ENCODE measurements at regions not wholly inside any gene's neighbourhood (a gene's known extent, or its start where the extent isn't known, plus 50 kb on each side); places are given as distances from the start of the nearest gene placed in this dataset.
"Not testable (repeated sequence)": the region's sequence is repeated elsewhere in the genome, so short reads cannot be mapped to it uniquely, and the experiment has no call there.

- POLR2A ChIA-PET (ENCODE audit: low non-redundant PET), result no interaction called here
- CTCF ChIA-PET, result interaction anchor here (0.7 kb wide), 1 partner anchor 11 kb away, joined by 3 read pairs; no protein-coding TSS in a partner anchor
Observed at GRCh38 chr13:86313421-86313820, 514.2 kb upstream of the SLITRK6 start.

GRCh38 chr13:86318450-86318849 is 519.2 kb upstream of the SLITRK6 start:
- TF ChIP-seq CTCF (conservative IDR thresholded peaks at IDR 0.05; ENCODE audit: low read depth), result no peak
- POLR2A ChIA-PET (ENCODE audit: low non-redundant PET), result no interaction called here
- no peak overlapping the region for H3K27ac ChIP-seq
- CTCF ChIA-PET, result no interaction called here
- DNase-seq (ENCODE audit: low spot score), result no peak

More at GRCh38 chr13:86313421-86313820, 514.2 kb upstream of the SLITRK6 start:
- no peak for TF ChIP-seq CTCF (conservative IDR thresholded peaks at IDR 0.05; ENCODE audit: low read depth)
- H3K27ac ChIP-seq, result no peak overlapping the region
- DNase-seq (ENCODE audit: low spot score), result no peak

- ChIA-PET CTCF (interaction anchor here (0.6 to 0.7 kb wide), 2 partner anchors 8 to 11 kb away, joined by 3 to 4 read pairs; no protein-coding TSS in a partner anchor), POLR2A (ENCODE audit: low non-redundant PET) (no interaction called here)
- DNase-seq (ENCODE audit: low spot score), result no peak
- no peak overlapping the region for H3K27ac ChIP-seq
- no peak for TF ChIP-seq CTCF (conservative IDR thresholded peaks at IDR 0.05; ENCODE audit: low read depth)
Observed at GRCh38 chr13:86324191-86324590, 525.0 kb upstream of the SLITRK6 start.

- POLR2A ChIA-PET (ENCODE audit: low non-redundant PET), result no interaction called here
- TF ChIP-seq CTCF (conservative IDR thresholded peaks at IDR 0.05; ENCODE audit: low read depth), result no peak
- DNase-seq (ENCODE audit: low spot score), result no peak
- CTCF ChIA-PET, result no interaction called here
- no peak overlapping the region for H3K27ac ChIP-seq
Observed at GRCh38 chr13:86355301-86355700, 556.1 kb upstream of the SLITRK6 start.

- ChIA-PET CTCF (no interaction called here), POLR2A (ENCODE audit: low non-redundant PET) (no interaction called here)
- TF ChIP-seq CTCF (conservative IDR thresholded peaks at IDR 0.05; ENCODE audit: low read depth), result no peak
- H3K27ac ChIP-seq, result no peak overlapping the region
- DNase-seq (ENCODE audit: low spot score), result no peak
Observed at GRCh38 chr13:86357106-86357505, 557.9 kb upstream of the SLITRK6 start.

GRCh38 chr13:86363749-86364148 is 564.5 kb upstream of the SLITRK6 start:
- H3K27ac ChIP-seq; POLR2A ChIA-PET (ENCODE audit: low non-redundant PET); DNase-seq (ENCODE audit: low spot score); CTCF ChIA-PET: not testable (repeated sequence)

GRCh38 chr13:86368924-86369323 is 569.7 kb upstream of the SLITRK6 start:
- ChIA-PET POLR2A (ENCODE audit: low non-redundant PET) (no interaction called here), CTCF (no interaction called here)
- no peak for TF ChIP-seq CTCF (conservative IDR thresholded peaks at IDR 0.05; ENCODE audit: low read depth)
- H3K27ac ChIP-seq, result no peak overlapping the region
- no peak for DNase-seq (ENCODE audit: low spot score)
